NCI-H2227 treated with DMSO at 0.1 percent for 48 hours (cell line): ENCODE measurements at regions not wholly inside any gene's neighbourhood (a gene's known extent, or its start where the extent isn't known, plus 50 kb on each side); places are given as distances from the start of the nearest gene placed in this dataset.

Experiments
- DNase-seq: peaks from one replicate; lab custom pipeline; 2025; lab: John Stamatoyannopoulos, UW

GRCh38 chr2:18005411-18005810 is 126.9 kb downstream of the KCNS3 start:
- DNase-seq: no peak

DNA sequence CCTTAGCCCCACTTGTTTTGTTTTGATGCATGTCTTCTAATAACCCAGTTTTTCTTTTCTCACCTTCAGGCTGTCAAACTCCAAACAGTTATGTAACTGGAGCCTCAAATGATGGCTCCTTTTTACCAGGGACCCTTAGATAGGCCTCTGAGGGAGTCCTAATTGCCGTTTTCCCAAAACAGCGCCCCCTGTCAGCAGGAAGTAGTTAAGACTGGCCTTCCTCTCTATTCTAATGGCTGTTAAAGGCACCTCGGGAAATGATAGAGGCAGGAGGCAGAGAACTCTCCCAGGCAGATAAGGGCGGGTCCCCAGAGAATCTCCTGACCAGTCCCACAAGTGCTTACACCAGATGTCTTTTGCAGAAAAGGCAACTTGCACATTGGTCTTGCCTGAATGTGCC is 123.2 kb downstream of the KCNS3 start:
- no peak for DNase-seq

GRCh38 chr2:17996978-17997377 is 118.5 kb downstream of the KCNS3 start:
- no peak for DNase-seq

DNA sequence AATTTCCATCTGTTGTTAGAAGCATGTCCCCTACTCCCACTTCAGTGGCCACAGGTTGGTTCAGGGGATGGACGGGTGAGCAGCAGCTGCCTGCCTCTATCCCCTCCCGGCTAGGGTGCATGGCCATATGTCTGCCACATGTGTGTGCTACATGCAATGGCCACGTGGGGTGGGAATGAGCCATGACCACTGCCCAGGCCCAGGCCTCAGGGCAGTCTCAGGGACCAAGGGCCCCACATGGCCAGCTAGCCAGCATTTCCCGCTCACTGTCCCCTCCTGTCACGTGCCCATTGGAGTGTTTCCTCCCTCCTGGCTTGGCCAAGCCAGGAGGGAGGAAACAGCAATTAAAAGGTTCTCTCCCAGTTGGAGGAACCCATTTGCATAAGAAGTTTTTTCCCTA is 117.1 kb downstream of the KCNS3 start:
- DNase-seq: no peak
